ENCODE measurements at regions not wholly inside any gene's neighbourhood (a gene's known extent, or its start where the extent isn't known, plus 50 kb on each side); places are given as distances from the start of the nearest gene placed in this dataset.

- no peaks in the 10 kb centered on the region for H3K27me3 ChIP-seq
- no peak overlapping the region for H3K27ac ChIP-seq
- no peaks in the 10 kb centered on the region for H3K36me3 ChIP-seq
- no peaks in the 10 kb centered on the region for H3K9me3 ChIP-seq
- no peak for ATAC-seq
- DNase-seq: no peak
- H3K4me3 ChIP-seq: no peak overlapping the region
- WGBS (ENCODE audit: insufficient coverage, low coverage, low lambda C conversion rate, missing lambda C conversion rate): 51% methylated on average over 2 of the region's 2 CpGs
- TF ChIP-seq POLR2A (IDR thresholded peaks at IDR 0.05) (no peak), CTCF (IDR thresholded peaks at IDR 0.05) (no peak)
- intact Hi-C loops (cut with DNase I): no loop called here
- no peaks in the 10 kb centered on the region for H3K4me1 ChIP-seq
Measured at GRCh38 chr2:180571559-180571958, 408.8 kb upstream of the UBE2E3 start.

- Histone ChIP-seq H3K4me3 (no peak overlapping the region), H3K27me3 (no peaks in the 10 kb centered on the region)
- intact Hi-C loops (cut with DNase I): no loop called here
Measured at GRCh38 chr2:180570864-180571263, 409.5 kb upstream of the UBE2E3 start.

GRCh38 chr2:180564051-180564450, 416.4 kb upstream of the UBE2E3 start:
- Histone ChIP-seq H3K4me3 (no peak overlapping the region), H3K9me3 (no peaks in the 10 kb centered on the region), H3K36me3 (no peaks in the 10 kb centered on the region), H3K27me3 (no peaks in the 10 kb centered on the region), H3K27ac (no peak overlapping the region), H3K4me1 (no peaks in the 10 kb centered on the region)
- intact Hi-C loops (cut with DNase I): no loop called here
- no peak for ATAC-seq
- no peak for DNase-seq
- TF ChIP-seq POLR2A (IDR thresholded peaks at IDR 0.05): no peak
- TF ChIP-seq CTCF (IDR thresholded peaks at IDR 0.05): no peak
- 74% methylated on average over 2 of the region's 2 CpGs for WGBS (ENCODE audit: insufficient coverage, low coverage, low lambda C conversion rate, missing lambda C conversion rate)

More at GRCh38 chr2:180570864-180571263, 409.5 kb upstream of the UBE2E3 start:
- Histone ChIP-seq H3K4me1 (no peaks in the 10 kb centered on the region), H3K9me3 (no peaks in the 10 kb centered on the region), H3K36me3 (no peaks in the 10 kb centered on the region), H3K27ac (no peak overlapping the region)
- no peak for TF ChIP-seq CTCF (IDR thresholded peaks at IDR 0.05)
- no peak for TF ChIP-seq POLR2A (IDR thresholded peaks at IDR 0.05)
- DNase-seq (no peak), ATAC-seq (no peak)
- 92% methylated on average over 3 of the region's 3 CpGs for WGBS (ENCODE audit: insufficient coverage, low coverage, low lambda C conversion rate, missing lambda C conversion rate)

GRCh38 chr2:180562378-180562777, 418.0 kb upstream of the UBE2E3 start:
- no peak for ATAC-seq
- no peaks in the 10 kb centered on the region for H3K27me3 ChIP-seq

More at GRCh38 chr2:180562378-180562777, 418.0 kb upstream of the UBE2E3 start:
- no peak overlapping the region for H3K4me3 ChIP-seq
- TF ChIP-seq POLR2A (IDR thresholded peaks at IDR 0.05): no peak
- TF ChIP-seq CTCF (IDR thresholded peaks at IDR 0.05): no peak
- 31% methylated on average over 2 of the region's 3 CpGs for WGBS (ENCODE audit: insufficient coverage, low coverage, low lambda C conversion rate, missing lambda C conversion rate)
- no peaks in the 10 kb centered on the region for H3K36me3 ChIP-seq
- intact Hi-C loops (cut with DNase I): no loop called here
- H3K4me1 ChIP-seq: no peaks in the 10 kb centered on the region
- no peak for DNase-seq
- H3K9me3 ChIP-seq: no peaks in the 10 kb centered on the region
- H3K27ac ChIP-seq: no peak overlapping the region

All from right lobe of liver (tissue), 6 donors.